Psoas muscle (tissue), 7 donors: ENCODE measurements at regions not wholly inside any gene's neighbourhood (a gene's known extent, or its start where the extent isn't known, plus 50 kb on each side); places are given as distances from the start of the nearest gene placed in this dataset.

Experiments used
- ATAC-seq, 4 donors: fragments of 200-7000 bp; cut with Tn5 transposase; one replicate each; pipeline ENCODE4 v1.9.1; 2020; ENCODE audit warnings: moderate library complexity in 3 of 4, mild to moderate bottlenecking in 2 of 4
- DNase-seq, 2 donors: peaks; one replicate each; pipeline ENCODE4 v3.0.0-alpha.2; 2020
- H3K27ac ChIP-seq: fragments of 200-600 bp; one replicate; pipeline ENCODE4 v1.8.0; 2022
- H3K27me3 ChIP-seq, 3 donors: fragments of 200-600 bp in 1 of 3; one replicate each; pipeline versions ENCODE4 v1.6.1 to v1.8.0; 2013 to 2022; ENCODE audit warnings: low read length in 2 of 3, mild to moderate bottlenecking in 2 of 3, moderate library complexity in 1 of 3; ENCODE audit not compliant: insufficient read depth in 3 of 3
- H3K36me3 ChIP-seq, 2 donors: fragments of 200-600 bp in 1 of 2; one replicate each; pipeline versions ENCODE4 v1.6.1 to v1.8.0; 2013 to 2022; ENCODE audit warnings: low read depth in 1 of 2, mild to moderate bottlenecking in 1 of 2, moderate library complexity in 1 of 2; ENCODE audit not compliant: insufficient read depth in 1 of 2
- H3K4me1 ChIP-seq: fragments of 200-600 bp; one replicate; pipeline ENCODE4 v1.8.0; 2022
- H3K4me3 ChIP-seq: fragments of 200-600 bp; one replicate; pipeline ENCODE4 v1.8.0; 2022; ENCODE audit warnings: mild to moderate bottlenecking
- H3K9me3 ChIP-seq: fragments of 200-600 bp; one replicate; pipeline ENCODE4 v1.8.0; 2022
- CTCF ChIP-seq: fragments of 200-600 bp; IDR thresholded peaks from one replicate; pipeline ENCODE4 v1.8.0; 2022; ENCODE audit warnings: antibody characterized with exemption
- WGBS, 3 donors: extraction: QIAGEN DNeasy Blood & Tissue Kit; methylation state at CpG; one replicate each; pipeline versions ENCODE4 v1.1.6 to v1.1.7; 2013; 5-methylcytosine and 5-hydroxymethylcytosine counted together
- intact Hi-C, 2 donors: fragments of 100-400 bp; cut with DNase I; formaldehyde crosslinking; loops; one replicate each; pipeline versions ENCODE4 v1.11.0 to v1.14.2; 2022
- donor health status: healthy with polysubstance abuse.
- donor health status: DM: no; HTN: no; CAD: no; lungs with moderate emphysema.
- donor health status: Bipolar disorder and iron deficiency.
- donor health status: healthy.
- donor health status: DM: yes; HTN: yes; CAD: no.
- donor health status: DM: no; HTN: no; CAD: no.
- donor health status: DM: yes; HTN: yes; CAD: no.

DNA sequence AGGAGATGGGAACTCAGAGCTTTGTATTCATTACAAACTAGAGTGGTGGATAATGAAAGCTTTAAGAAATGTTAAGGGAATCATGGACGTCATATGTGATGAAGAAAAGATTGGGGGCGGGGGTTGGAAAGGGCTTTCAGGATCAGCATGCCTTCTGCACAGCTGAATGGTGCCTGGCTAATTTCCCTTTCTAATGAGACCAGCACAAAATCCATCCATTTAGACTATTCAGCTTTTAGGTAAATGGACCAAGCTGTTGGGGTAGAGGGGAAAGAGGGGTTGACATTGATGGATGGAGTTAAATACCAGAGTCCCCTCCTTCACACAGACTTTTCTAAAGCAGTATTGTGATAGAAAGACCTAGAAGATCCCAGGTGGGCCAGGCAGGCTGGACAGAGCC, 737.9 kb upstream of the WWC1 start:
- DNase-seq (no peak), ATAC-seq (no peak)
- intact Hi-C loops: no loop called here
- H3K4me1 ChIP-seq: no peaks in the 10 kb centered on the region
- no peaks in the 10 kb centered on the region for H3K36me3 ChIP-seq
- H3K9me3 ChIP-seq: no peaks in the 10 kb centered on the region
- no peak overlapping the region for H3K27ac ChIP-seq
- H3K4me3 ChIP-seq: no peak overlapping the region
- no peaks in the 10 kb centered on the region for H3K27me3 ChIP-seq
- 85 to 96% (median 86%) methylated on average over 2 of the region's 2 CpGs for WGBS, 3 donors
- TF ChIP-seq CTCF: no peak

DNA sequence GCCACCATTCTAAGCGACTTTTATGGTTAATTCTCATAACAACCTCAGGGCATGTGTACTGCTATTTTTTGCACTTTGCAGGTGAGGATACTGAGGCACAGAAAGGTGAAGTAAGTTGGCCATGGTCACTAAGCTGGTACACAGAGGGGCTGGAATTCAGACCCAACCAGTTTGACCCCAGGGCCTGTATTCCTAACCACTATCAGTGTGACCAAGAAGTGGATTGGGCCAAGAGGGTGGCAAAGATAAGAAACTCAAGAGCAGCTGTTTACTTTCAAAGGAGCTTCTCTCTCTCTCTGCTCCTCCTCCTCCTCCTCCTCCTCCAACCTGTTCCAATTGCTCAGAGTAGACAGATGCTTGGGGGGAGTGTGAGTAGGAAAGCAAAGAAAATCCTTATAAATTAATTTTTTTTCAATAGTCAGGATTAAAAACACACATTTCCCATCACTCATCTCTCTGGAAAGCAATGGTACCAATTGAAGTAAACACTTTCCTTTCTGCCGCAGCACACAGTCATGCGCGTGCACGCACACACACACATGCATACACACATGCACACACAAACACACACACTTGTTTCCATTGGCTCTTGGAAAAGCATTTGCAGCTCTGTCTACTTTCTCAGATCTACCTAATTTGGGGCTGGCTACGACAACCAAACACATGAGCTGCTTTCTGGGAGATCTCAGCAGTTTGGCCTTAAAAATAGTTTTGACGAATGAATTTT, 736.7 kb upstream of the WWC1 start:
- WGBS, 3 donors: 90 to 92% (median 91%) methylated on average over 7 of the region's 7 CpGs
- Histone ChIP-seq H3K4me3 (no peak overlapping the region), H3K4me1 (no peaks in the 10 kb centered on the region), H3K27ac (no peak overlapping the region), H3K9me3 (no peaks in the 10 kb centered on the region), H3K27me3 (no peaks in the 10 kb centered on the region), H3K36me3 (no peaks in the 10 kb centered on the region)
- TF ChIP-seq CTCF: no peak
- no peak for ATAC-seq
- DNase-seq: no peak
- intact Hi-C loops: no loop called here

DNA sequence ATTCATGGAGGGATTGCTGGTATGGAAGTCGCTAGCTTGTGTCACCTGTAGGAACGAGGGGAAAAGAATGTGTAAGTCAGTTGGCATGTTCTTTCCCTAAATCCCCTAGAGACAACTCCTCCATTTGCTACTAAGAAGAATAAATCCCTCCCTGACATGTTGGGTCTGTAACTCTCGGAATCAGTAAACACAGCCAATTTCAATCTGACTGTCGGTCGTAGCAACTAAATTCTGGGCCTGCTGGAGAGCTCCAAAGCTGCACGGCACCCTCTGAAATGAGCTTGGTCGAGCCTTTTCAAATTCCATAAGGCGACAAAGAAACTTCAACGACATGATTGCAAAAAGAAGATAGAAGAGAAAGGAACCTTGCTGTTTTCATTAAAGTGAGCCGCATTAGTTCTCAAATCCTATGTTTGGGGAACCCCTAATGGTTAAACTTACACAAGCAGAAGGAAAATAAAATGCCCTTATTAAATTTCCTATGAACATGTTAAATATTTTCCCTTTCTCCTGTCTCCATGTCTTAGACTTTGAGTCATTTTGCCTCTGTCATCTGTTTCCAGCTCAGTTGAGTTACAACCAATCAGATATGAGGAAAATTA, 735.8 kb upstream of the WWC1 start:
- Histone ChIP-seq H3K4me3 (no peak overlapping the region), H3K27me3 (no peaks in the 10 kb centered on the region), H3K4me1 (no peaks in the 10 kb centered on the region), H3K9me3 (no peaks in the 10 kb centered on the region), H3K36me3 (no peaks in the 10 kb centered on the region), H3K27ac (no peak overlapping the region)
- 42 to 44% (median 43%) methylated on average over 10 of the region's 10 CpGs for WGBS, 3 donors
- TF ChIP-seq CTCF: no peak
- DNase-seq (no peak), ATAC-seq (no peak)
- intact Hi-C loops: no loop called here

GRCh38 chr5:167557359-167557758, 734.1 kb upstream of the WWC1 start:
- WGBS, 3 donors: 43 to 59% (median 47%) methylated on average over 2 of the region's 2 CpGs
- ATAC-seq (no peak), DNase-seq (no peak)
- Histone ChIP-seq H3K27me3 (no peaks in the 10 kb centered on the region), H3K4me3 (no peak overlapping the region), H3K27ac (no peak overlapping the region), H3K9me3 (no peaks in the 10 kb centered on the region), H3K36me3 (no peaks in the 10 kb centered on the region), H3K4me1 (no peaks in the 10 kb centered on the region)
- intact Hi-C loops: no loop called here
- no peak for TF ChIP-seq CTCF

GRCh38 chr5:167561796-167562195, 729.6 kb upstream of the WWC1 start:
- Histone ChIP-seq H3K27ac (no peak overlapping the region), H3K9me3 (no peaks in the 10 kb centered on the region), H3K27me3 (no peaks in the 10 kb centered on the region), H3K4me1 (no peaks in the 10 kb centered on the region), H3K4me3 (no peak overlapping the region), H3K36me3 (no peaks in the 10 kb centered on the region)
- DNase-seq: no peak
- no peak for ATAC-seq
- WGBS, 3 donors: 65 to 75% (median 68%) methylated on average over 9 of the region's 9 CpGs
- intact Hi-C loops: no loop called here
- no peak for TF ChIP-seq CTCF
